ENCODE measurements at regions not wholly inside any gene's neighbourhood (a gene's known extent, or its start where the extent isn't known, plus 50 kb on each side); places are given as distances from the start of the nearest gene placed in this dataset.

DNA sequence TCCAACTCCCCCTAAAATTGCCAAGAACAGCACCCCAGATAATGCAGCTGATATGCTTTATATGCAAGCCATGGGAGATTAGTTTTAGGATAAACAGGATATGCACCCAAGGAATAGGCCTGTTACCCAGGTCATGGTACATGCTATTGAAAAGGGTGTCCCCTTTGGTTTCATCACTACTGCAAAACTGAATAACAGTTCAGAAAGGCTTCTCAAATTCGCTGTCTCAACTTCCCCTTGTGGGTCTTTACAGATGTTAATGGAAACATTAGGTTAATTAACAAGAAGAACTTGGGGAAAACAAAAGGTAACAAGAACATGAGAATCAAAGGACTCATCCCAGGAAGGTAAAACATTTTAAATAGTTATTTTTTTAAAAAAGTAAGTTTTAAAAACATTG lies 318.7 kb downstream of the PRR32 start (continued):
- no peak for TF ChIP-seq TCF12 (IDR thresholded peaks at IDR 0.05; ENCODE audit: low read depth, low read length)
- TF ChIP-seq NANOG (IDR thresholded peaks at IDR 0.05; ENCODE audit: insufficient read depth, low read depth, low read length, poor library complexity, severe bottlenecking): no peak
- no peak for TF ChIP-seq BRCA1 (IDR thresholded peaks at IDR 0.05; ENCODE audit: low read depth, low read length)
- TF ChIP-seq RXRA (IDR thresholded peaks at IDR 0.05; ENCODE audit: insufficient read depth, low read depth, low read length): no peak
- no peak for TF ChIP-seq GTF2F1 (IDR thresholded peaks at IDR 0.05; ENCODE audit: borderline replicate concordance, low read depth, low read length)

Measured in H1 (cell line).